OCI-LY7 (cell line): ENCODE measurements at regions not wholly inside any gene's neighbourhood (a gene's known extent, or its start where the extent isn't known, plus 50 kb on each side); places are given as distances from the start of the nearest gene placed in this dataset.

Source experiments
- BruUV-seq: library from RNA; stranded (reverse); fragments of 400-500 nt; replicated peaks from 2 replicates; lab custom pipeline; 2021; lab: Mats Ljungman, UMichigan
- CTCF ChIA-PET: fragments of 300-600 bp; sonication (Branson Sonifier 250); formaldehyde crosslinking; loops from one replicate; lab custom pipeline; 2022; ENCODE audit warnings: antibody characterized with exemption; ENCODE audit not compliant: unreplicated experiment; lab: Charles Lee
- POLR2A ChIA-PET: fragments of 300-600 bp; sonication (Branson Sonifier 250); formaldehyde crosslinking; loops from one replicate; lab custom pipeline; 2022; ENCODE audit warnings: antibody characterized with exemption; lab: Charles Lee
- DNase-seq: peaks from one replicate; pipeline ENCODE4 v3.0.0-alpha.2; 2015; ENCODE audit warnings: low spot score
- H2AFZ ChIP-seq: fragments of 200-600 bp; sonication (generic), shearing (Covaris generic); 2 replicates; pipeline ENCODE4 v1.6.1; 2014; ENCODE audit warnings: mild to moderate bottlenecking, antibody characterized with exemption, low read length, moderate library complexity
- H3K27ac ChIP-seq: fragments of 200-600 bp; sonication (generic); 2 replicates; pipeline ENCODE4 v1.5.1; 2014; ENCODE audit warnings: mixed run types, low read depth, mild to moderate bottlenecking, moderate library complexity, low read length, inconsistent platforms; ENCODE audit not compliant: poor library complexity, severe bottlenecking
- H3K36me3 ChIP-seq: fragments of 200-600 bp; sonication (generic); 2 replicates; pipeline ENCODE4 v1.6.1; 2014; ENCODE audit warnings: mild to moderate bottlenecking, antibody characterized with exemption, low read length, moderate library complexity, mixed read lengths; ENCODE audit not compliant: insufficient read depth
- H3K4me1 ChIP-seq: fragments of 200-600 bp; sonication (generic); 2 replicates; pipeline ENCODE4 v1.5.1; 2014; ENCODE audit warnings: mild to moderate bottlenecking, low read length; ENCODE audit not compliant: insufficient read depth, poor library complexity, severe bottlenecking
- H3K4me2 ChIP-seq: fragments of 200-600 bp; sonication (generic); 2 replicates; pipeline ENCODE4 v1.6.1; 2014; ENCODE audit warnings: mild to moderate bottlenecking, low read length
- H3K4me3 ChIP-seq: fragments of 200-600 bp; sonication (generic); 2 replicates; pipeline ENCODE4 v1.5.1; 2014; ENCODE audit warnings: mild to moderate bottlenecking, low read depth, low read length; ENCODE audit not compliant: poor library complexity, severe bottlenecking
- H3K79me2 ChIP-seq: fragments of 200-600 bp; sonication (generic); 2 replicates; pipeline ENCODE4 v1.6.1; 2016; ENCODE audit warnings: low read depth, mild to moderate bottlenecking, low read length, moderate library complexity, mixed read lengths; ENCODE audit not compliant: insufficient read depth
- H3K9me2 ChIP-seq: fragments of 200-600 bp; sonication (generic); 2 replicates; pipeline ENCODE4 v1.6.1; 2016; ENCODE audit warnings: mild to moderate bottlenecking, low read length, mixed read lengths; ENCODE audit not compliant: insufficient read depth
- H3K9me3 ChIP-seq: fragments of 200-600 bp; sonication (generic); 2 replicates; pipeline ENCODE4 v1.6.1; 2014; ENCODE audit warnings: mild to moderate bottlenecking, mixed run types, low read length, mixed read lengths
- H4K20me1 ChIP-seq: fragments of 200-600 bp; sonication (generic); 2 replicates; pipeline ENCODE4 v1.6.1; 2014; ENCODE audit warnings: mild to moderate bottlenecking, antibody characterized with exemption, low read length, moderate library complexity, mixed read lengths; ENCODE audit not compliant: insufficient read depth
- CTCF ChIP-seq: fragments of 200-600 bp; sonication (generic); conservative IDR thresholded peaks from 2 replicates; pipeline ENCODE4 v1.5.1; 2014; ENCODE audit warnings: mild to moderate bottlenecking, antibody characterized with exemption, low read length, moderate library complexity, mixed read lengths
- EZH2phosphoT487 ChIP-seq: fragments of 200-600 bp; sonication (generic); IDR thresholded peaks from 2 replicates; pipeline ENCODE4 v1.6.1; 2018; ENCODE audit warnings: low read depth, borderline replicate concordance, mild to moderate bottlenecking, mixed run types, antibody characterized with exemption, low read length, moderate library complexity, mixed read lengths
- intact Hi-C: fragments of 100-400 bp; cut with micrococcal nuclease; formaldehyde crosslinking; loops from one replicate; pipeline ENCODE4 v1.10.0; 2022; ENCODE audit not compliant: unreplicated experiment

DNA sequence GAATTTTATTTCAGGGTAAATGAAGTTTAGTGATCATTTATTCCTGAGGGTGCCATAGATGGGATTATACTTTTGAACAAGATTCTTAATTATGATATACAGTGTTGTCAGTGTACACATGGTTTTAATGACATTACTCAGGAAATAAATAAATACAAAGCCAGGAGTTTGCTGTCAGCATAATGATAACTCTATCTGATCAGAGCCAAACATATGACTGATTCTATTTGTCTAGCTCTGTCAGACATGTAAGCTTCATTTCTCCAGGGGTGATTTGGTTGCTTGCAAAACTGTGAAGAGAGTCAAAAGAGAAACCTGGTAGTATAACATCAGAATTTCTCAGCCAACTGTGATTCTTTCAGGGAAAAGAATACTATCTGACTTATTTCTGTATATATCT is 1425.8 kb upstream of the C9orf72 start:
- H4K20me1 ChIP-seq = no peaks in the 10 kb centered on the region
- ChIA-PET POLR2A (no interaction called here), CTCF (no interaction called here)
- no peak overlapping the region for H3K4me3 ChIP-seq
- H2AFZ ChIP-seq = no peak overlapping the region
- DNase-seq = no peak
- no peak for TF ChIP-seq CTCF
- TF ChIP-seq EZH2phosphoT487 = no peak
- H3K79me2 ChIP-seq = no peaks in the 10 kb centered on the region
- no peak overlapping the region for H3K27ac ChIP-seq
- H3K4me1 ChIP-seq = no peaks in the 10 kb centered on the region
- no peaks in the 10 kb centered on the region for H3K9me2 ChIP-seq
- H3K4me2 ChIP-seq = no peak overlapping the region
- H3K9me3 ChIP-seq = no peaks in the 10 kb centered on the region
- BruUV-seq = no TSS peak
- intact Hi-C loops = no loop called here
- no peaks in the 10 kb centered on the region for H3K36me3 ChIP-seq

GRCh38 chr9:28999806-29000205 is 1426.5 kb upstream of the C9orf72 start:
- Histone ChIP-seq H4K20me1 (no peaks in the 10 kb centered on the region), H3K36me3 (no peaks in the 10 kb centered on the region), H3K9me3 (no peaks in the 10 kb centered on the region), H3K27ac (no peak overlapping the region), H3K4me1 (no peaks in the 10 kb centered on the region), H3K79me2 (no peaks in the 10 kb centered on the region), H3K4me3 (no peak overlapping the region), H3K4me2 (no peak overlapping the region), H2AFZ (no peak overlapping the region), H3K9me2 (no peaks in the 10 kb centered on the region)
- intact Hi-C loops = no loop called here
- DNase-seq = no peak
- CTCF ChIA-PET = no interaction called here
- POLR2A ChIA-PET = no interaction called here
- TF ChIP-seq CTCF = no peak
- no peak for TF ChIP-seq EZH2phosphoT487
- BruUV-seq = no TSS peak

DNA sequence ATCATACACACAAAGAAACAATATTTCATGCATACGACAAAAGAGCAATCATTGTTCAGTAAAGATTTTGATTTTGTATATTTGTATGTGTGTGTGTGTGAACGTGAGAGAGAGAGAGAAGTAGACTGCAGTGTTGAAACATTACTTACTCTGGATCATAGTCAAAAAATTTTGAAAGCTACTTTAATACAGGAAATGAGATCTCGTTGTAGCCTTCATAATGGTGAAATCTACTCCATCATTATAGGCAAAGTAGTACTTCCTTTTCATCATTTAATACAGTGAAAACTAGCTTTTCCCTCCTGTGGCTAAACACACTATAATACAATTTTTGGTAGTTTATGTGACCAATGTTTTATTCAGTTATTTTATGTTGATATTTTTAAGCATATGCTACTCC is 1427.7 kb upstream of the C9orf72 start:
- Histone ChIP-seq H2AFZ (no peak overlapping the region), H3K4me1 (no peaks in the 10 kb centered on the region), H3K79me2 (no peaks in the 10 kb centered on the region), H4K20me1 (no peaks in the 10 kb centered on the region), H3K9me3 (no peaks in the 10 kb centered on the region), H3K4me3 (no peak overlapping the region), H3K36me3 (no peaks in the 10 kb centered on the region), H3K27ac (no peak overlapping the region), H3K4me2 (no peak overlapping the region), H3K9me2 (no peaks in the 10 kb centered on the region)
- CTCF ChIA-PET = no interaction called here
- TF ChIP-seq CTCF (no peak), EZH2phosphoT487 (no peak)
- BruUV-seq = no TSS peak
- no peak for DNase-seq
- POLR2A ChIA-PET = interaction anchor here (0.6 kb wide), 1 partner anchor 24 kb away, joined by 3 read pairs; no protein-coding TSS in a partner anchor
- intact Hi-C loops = no loop called here
